HG03442 (cell line): ENCODE measurements at regions not wholly inside any gene's neighbourhood (a gene's known extent, or its start where the extent isn't known, plus 50 kb on each side); places are given as distances from the start of the nearest gene placed in this dataset.
"Not testable (repeated sequence)": the region's sequence is repeated elsewhere in the genome, so short reads cannot be mapped to it uniquely, and the experiment has no call there.

ENCODE experiments used
- ATAC-seq: cut with Tn5 transposase; IDR thresholded peaks from one replicate; pipeline ENCODE4 v1.9.1; 2021; ENCODE audit warnings: mild to moderate bottlenecking, moderate library complexity; ENCODE audit not compliant: unreplicated experiment

DNA sequence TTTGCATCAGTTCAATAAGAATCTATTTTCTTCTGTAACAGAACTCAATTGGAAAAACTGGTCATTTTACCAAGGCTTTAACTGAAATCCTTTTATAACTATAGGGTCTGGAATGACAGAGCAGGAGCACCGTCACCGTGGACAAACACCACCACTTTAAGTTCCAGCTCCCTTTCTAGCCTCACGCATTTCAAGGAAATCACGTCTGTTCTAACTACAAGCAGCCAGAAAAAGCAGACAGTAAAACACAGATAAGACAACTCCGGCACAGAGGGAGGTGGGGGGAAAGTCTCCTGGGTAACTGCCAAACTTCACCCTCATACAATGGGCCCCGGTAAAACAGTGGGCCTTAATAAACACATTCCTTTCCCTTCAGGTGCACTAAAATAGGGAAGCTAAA is 952.6 kb downstream of the STIM2 start:
- ATAC-seq: not testable (repeated sequence)

DNA sequence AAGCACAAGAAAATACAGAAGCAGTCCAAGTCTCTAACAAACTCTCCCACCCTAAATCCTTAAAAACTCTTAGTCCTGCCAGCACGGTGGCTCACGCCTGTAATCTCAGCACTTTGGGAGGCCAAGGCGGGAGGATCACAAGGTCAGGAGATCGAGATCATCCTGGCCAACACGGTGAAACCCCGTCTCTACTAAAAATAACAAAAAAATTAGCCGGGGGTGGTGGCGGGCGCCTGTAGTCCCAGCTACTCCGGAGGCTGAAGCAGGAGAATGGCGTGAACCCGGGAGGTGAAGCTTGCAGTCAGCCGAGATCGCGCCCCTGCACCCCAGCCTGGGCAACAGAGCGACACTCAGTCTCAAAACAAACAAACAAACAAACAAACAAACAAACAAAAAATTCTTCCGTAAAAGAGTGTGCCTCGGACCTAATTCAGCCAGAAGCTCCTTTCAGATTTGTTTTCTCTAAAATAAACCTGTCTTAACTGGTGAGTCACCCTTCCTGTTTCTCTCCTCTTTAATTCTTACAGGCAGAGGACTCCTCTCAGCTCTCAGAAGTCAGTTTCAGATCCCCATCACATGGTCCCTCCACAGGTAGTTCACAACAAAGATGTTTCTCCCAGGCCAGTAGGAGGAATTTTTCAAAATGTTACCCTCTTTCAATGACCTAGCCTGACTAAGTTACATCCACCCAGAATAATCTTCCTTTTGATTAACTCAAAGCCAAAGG is 953.2 kb downstream of the STIM2 start:
- not testable (repeated sequence) for ATAC-seq

DNA sequence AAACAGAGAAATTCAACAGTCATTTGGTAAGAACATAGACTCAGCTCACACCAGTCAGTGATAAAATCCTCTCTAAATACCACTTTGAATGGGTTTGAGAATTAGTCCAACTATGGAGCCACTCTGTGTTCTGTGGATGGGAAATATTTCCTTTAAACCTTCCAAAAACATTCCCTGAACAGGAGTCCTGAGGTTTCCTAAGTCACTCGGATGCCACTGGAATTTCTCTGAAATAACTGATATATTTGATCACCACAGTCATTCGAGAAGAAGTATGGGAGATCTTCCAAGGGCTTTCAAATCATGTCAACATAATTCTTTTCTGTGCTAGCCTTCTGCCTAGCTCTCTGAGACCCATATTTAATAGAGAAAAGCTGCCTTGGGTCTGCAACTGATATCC is 958.6 kb downstream of the STIM2 start:
- ATAC-seq: no peak

DNA sequence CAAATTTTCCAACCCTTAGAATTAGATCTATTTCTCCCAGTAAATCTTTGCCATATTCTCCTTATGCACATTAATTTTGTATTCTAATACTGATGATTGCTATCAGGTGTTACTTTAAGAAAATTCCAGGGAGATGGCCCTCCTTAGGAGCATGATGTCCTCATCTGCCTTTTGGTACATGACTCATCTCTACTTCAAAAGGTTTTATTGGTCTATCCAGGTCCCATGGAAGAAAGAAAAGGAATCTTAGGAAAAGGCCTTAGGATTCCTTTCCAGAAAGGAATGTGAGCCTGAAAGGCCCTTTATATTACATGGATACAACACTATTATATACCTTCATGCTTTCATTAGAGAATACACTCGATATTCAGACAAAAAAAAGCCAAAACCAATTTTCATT is 968.2 kb downstream of the STIM2 start:
- ATAC-seq: no peak

DNA sequence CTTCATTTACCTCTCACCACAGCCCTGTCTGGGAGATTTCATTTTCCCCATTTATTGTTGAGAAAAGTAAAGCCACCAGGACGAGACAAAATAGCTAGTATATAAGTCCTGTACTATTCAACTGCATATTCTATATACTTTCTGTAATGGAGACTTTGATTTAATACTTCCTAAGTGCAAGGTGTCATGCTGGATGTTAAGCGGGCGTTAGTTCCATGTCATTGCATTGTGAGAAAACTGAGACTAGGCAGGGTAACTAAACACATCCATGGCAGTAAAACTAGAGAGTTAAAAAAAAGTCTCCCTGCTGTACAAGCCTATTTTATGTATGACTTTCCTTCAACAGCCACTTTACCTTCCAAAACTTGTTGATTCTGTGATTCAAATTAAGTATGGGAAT is 969.6 kb downstream of the STIM2 start:
- no peak for ATAC-seq

DNA sequence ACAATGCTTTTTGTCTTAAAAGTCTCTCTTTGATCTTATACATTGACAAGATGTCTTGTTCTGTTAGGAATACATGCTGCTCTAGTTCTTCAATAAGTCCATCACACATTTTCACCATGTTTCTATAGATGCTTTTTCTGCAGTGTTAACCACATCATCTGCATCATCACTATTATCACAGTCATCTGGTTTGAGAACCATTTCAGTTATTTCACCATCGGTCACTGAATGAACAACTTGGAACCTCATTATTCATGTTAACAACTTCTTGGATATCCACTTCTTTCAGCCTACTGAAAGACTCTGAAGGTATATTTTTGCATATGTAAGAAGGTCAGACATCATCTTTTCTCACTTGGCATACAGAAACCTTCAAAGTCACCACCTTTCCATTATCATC is 975.2 kb downstream of the STIM2 start:
- ATAC-seq: no peak

DNA sequence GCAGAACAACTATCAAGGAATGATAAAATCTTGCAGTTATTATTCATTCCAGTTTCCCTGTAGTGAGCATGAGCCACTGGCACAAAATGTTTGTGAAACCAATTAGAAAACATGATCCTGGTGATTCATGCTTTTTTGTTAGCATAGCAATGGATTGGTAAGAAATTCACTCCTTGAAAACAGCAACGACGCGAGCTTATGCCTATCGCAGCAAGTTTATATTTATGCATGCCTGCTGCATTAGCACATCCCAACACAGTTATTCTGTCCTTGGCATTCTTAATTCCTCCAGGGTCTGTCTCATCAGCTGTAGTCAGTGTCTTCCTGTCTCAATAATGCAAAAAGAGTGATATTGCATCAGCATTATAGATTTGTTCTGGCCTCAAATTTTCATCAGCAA is 975.9 kb downstream of the STIM2 start:
- ATAC-seq: no peak

DNA sequence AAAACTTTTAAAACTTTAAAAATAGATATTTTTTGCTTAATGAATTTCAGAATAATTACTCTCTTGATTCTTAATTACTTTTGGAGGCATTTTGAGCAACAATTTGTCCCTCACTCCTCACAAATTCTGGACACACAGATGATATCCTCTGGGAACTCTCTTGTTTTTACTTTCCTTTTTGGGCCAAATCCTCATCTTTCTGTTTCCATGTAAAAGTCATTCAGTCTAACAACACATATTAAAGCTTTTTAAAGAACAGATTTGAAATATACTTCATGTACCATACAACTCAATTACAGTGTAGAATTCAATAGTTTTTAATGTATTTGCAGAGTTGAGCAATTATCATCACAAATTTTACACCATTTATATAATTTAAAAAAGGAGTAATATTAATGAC is 983.1 kb downstream of the STIM2 start:
- no peak for ATAC-seq

DNA sequence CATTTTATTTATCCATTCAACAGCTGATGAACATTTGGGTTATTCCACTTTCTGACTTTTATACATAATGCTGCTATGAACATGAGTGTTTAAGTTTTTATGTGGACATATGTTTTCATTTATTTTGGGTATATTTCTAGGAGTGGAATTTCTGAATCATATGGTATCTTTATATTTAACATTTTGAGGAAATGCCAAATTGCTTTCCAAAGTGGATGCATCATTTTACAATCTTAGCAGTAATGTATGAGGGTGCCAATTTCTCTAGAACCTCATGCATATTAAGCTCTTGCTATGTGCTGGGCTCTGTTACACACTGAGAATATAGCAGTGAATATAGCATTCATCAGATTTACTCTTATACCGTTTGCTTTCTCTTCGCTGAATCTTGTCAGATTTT is 983.7 kb downstream of the STIM2 start:
- ATAC-seq: no peak

DNA sequence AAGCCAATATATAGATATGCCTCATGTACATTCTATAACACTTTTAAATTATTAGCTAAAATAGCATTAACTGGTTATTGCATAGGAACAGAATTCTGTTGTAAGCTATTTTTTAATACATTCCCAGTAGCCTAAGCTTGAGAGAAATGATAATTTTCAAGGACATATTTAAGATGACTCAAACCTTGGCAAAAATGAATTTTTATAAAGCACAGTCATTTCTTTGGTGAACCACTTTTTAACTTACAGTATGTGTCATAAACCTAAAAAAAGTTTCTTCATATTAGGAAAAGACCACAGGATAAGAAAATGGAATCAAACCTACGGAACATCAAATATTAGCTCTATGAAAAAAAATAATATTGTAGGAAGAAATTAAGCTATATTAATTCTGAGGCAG is 986.3 kb downstream of the STIM2 start:
- no peak for ATAC-seq

DNA sequence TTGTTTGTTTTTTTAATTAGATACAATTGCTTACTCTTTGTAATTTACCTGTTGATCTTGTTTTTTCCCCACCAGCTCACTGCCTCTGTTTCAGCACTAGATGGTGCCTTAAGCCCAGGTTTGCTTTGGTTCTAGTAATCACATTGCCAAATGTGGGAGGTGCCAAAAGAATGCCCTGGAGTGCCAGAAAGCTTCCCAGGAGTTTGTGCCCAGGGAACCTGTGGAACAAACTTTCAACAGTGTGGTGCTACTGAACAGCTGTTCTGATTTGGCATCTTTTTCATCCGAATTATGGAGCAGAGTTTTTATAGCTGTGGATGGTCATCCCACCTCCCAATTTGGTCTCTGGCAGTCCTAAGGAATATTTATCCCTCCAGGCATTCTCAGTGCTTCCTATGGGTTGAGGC is 1000.7 kb downstream of the STIM2 start:
- ATAC-seq: no peak

DNA sequence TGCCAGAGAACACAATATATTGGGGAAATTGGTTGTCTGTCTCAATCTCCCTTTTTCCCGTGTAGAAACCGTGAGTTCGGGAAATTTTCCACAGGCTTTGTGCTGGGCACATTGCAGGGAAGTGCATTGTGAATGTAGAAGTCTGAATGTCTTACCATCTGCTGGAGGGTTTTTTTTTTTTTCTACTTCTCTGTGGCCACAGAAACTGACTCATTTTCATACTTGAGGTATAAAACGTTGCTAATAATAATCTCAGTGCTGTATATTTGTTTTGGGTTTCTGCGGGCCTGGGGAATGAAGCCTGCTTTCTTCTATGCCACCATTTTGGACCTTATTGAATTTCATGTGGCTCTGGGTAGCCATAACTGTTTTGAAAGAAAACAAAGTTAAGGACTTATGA is 1001.2 kb downstream of the STIM2 start:
- ATAC-seq: peak; percentile 50

DNA sequence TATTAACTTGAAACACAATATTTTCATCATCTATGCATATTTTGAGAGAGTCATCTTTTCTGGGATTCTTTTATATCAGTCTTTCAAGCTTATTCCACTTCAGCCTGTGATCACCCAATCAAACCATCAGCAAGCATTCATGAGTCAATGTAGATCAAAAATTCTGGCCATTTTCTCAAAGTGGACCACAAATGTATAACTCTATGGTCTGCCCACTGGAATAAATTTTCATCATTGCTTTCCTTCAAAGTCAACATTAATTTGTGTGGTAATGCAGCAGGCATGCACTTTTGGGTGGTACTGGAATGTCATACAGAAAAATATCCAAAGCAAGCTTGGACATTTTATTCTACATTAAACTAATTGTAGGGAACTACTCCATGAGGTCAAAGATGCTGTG is 1013.0 kb downstream of the STIM2 start:
- no peak for ATAC-seq

DNA sequence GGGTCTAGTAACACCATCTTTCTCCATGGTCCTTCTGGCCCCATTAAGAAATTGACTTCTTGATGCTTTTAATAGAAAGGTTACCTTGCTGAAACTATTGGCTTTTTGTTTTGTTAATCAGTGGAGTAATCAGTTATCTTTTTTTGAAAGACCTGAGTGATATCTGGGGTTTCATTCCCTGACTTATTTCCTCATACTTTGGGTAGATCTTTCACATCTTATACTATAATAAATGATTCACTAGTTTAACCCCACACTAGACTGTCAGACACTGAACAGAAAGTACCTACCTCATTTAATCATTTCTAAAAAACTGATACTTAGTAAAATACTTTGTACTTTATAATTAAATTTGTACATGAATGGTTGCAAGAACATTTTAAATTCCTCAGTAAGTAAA is 1021.1 kb downstream of the STIM2 start:
- no peak for ATAC-seq

DNA sequence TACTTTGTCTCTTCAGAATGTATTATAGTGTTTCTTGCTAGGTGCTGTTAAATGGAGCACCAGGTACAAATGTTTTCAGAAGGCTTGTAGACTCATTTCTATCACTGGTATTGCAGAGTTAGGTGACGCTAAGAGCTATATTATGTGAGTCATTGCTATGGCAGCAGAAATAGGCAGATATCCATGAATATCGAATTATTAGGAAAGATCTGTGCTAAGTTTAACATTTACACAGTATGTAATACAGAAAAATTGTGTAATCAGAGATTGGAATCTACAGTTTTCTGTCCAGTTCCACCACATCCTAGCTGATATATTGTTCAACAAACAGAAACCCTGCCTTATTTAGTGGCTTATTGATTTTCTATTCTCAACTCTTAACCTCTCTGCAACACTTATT is 1025.5 kb downstream of the STIM2 start:
- ATAC-seq: no peak

DNA sequence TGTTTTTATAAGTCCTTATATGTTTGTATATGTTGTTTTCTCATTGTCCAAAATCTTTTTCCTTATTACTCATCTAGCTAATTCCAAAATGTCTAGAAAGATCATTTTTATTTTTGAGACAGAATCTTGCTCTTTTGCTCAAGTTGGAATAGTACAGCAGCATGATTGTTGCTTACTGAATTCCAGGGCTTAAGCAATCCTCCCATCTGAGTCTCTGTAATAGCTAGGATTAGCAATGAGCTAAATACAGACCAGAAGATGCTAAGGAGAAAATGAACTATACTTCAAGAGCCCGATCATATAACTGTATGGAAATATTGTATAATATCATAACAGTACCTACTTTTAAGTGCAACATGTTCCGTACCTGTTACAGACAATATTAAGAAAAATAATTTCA is 1027.0 kb downstream of the STIM2 start:
- ATAC-seq: no peak

DNA sequence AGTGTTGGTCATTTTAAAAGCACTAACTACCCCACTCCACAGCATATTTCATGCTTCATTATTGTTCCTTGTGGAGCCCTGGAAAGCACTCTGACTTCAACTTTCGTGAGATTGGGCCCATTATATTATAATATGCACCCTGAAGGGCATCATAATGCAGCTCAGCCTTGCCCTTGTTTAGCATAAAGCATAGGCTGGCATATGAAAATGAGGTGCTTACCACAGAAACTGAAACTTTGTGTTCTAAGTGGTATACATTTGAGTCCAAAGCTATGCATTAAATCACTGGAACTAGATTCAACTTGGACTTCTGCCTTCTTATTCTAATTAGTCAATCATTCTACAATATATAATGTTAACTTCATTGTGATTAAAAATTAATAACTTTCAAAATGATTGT is 1027.9 kb downstream of the STIM2 start:
- ATAC-seq: no peak

DNA sequence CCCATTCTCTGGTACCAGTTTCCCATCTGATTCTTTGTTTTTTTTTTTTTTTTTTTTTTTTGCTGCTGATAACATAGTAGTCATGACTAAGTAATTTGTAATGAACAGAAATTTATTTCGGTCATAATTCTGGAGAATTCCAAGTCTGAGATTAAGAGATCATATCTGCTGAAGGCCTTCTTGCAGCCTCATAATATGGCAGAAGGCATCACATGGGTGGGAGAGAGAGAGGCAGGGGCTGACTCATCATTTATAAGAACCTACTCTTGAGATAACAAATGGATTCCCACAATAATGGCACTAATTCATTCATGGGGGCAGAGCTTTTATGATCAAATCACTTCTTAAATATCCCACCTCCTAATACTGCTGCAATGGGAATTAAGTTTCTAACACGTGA is 1034.3 kb downstream of the STIM2 start:
- ATAC-seq: no peak

DNA sequence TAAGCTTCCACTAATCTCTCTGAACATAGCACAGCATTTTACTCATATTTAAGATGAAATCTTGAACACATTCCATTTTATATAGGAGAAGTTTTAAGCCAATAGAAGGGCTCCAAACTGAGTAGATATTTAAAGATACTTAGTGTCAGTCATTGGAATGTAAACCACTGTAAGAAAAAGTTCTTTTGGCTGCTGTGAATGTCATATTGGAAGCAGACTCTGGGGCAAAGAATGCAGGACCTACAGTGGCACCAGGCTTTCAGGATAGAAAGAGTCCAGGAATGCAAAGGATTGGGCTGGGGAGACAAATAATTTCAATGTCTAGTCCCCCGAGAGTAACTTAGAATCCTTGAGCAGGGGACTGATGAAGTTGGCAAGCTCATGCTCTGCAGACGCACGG is 1047.7 kb downstream of the STIM2 start:
- ATAC-seq: no peak

DNA sequence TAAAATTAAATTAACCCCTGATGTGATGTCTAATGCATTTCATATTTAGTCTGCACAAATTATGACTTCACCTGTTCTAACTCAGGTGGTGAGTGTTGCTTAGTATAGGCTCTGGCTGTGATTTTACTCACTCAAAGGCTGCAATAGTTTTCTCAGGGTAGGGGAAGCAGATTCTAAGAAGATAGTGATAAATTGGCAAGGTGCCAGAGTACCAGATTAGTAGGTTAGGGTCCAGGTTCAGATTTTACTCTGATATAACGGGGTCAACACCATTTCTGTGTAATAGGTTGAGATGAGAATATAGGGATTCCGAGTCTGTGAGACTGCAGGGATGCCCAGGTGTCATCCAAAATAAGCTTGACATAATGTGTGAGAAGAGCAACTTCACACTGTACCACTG is 1049.6 kb downstream of the STIM2 start:
- no peak for ATAC-seq

DNA sequence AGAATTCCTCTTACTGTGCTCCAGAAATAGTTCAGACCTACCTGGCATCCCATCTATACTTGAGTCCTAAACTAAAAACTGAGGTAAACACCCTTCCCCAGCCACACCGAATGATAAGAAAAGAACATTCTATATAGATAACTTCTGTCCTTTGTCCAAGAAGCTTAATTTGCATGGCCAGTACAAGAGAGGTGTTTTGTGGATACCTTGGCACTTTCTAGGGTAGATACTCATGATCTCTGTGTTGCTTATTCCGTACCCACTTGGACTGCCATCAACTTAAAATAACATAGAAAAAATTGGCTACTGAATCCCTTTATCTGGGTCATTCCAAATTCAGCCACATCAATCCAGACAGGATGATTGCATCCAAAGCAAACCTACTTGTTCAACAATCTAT is 1050.4 kb downstream of the STIM2 start:
- ATAC-seq: no peak

DNA sequence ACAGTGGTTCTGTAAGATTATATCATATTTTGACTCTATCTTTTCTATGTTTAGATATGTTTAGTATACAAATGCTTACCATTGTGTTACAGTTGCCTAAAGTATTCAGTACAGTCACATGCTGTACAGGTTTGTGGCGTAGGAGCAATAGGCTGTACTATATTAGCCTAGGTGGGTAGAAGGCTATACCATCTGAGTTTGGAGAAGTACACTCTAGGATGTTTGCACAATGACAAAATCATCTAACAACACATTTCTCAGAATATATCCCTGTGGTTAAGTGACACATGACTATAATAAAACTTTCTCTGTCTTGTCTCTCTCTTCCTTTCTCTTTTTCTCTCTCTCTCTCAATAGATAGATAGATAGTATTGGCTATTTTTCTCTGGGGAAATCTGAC is 1053.1 kb downstream of the STIM2 start:
- no peak for ATAC-seq

DNA sequence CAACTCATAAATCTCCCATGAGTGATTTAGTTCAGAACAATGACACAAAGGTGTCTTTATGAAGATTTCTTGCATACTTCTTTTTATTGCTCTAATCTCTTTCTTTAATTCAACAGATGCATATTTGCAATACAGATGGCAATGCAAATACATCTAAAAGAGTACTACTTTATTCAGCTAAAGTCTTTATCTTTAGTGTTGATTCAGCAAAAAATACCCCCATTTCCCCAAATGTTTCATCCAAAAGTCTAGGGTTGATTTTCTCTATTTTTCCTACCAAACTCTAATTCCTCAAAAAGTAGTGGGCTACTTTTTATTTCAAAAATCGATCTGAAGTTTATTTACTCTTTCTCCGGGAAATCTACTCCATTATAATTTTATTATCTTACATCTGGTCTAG is 1055.2 kb downstream of the STIM2 start:
- ATAC-seq: no peak
